GM12801 (cell line): ENCODE measurements at regions not wholly inside any gene's neighbourhood (a gene's known extent, or its start where the extent isn't known, plus 50 kb on each side); places are given as distances from the start of the nearest gene placed in this dataset.

Experiments
- TF ChIP-seq, protein P1 (sequence below): IDR thresholded peaks from one replicate; pipeline ENCODE4 v1.5.1; 2011; ENCODE audit warnings: control low read depth; ENCODE audit not compliant: insufficient read length; ENCODE audit errors: extremely low read depth

DNA sequence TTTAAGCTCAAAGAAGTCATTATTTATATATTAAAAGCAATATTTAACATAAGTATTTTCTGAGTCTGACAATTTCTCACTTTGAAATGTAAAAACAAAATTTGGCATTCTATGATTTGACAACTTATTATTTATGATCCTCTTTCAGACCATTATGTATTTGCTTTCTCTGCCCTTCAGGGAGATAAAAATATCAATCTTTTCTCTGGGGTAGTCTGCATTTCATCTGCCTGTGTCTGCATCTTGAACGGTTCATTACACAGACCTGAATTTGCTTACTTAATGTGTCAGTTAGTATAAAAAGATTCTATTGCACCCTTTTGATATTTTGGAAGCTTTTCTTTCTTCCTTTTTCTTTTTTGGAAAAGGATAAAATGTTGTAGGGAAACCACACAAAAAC is 354.0 kb upstream of the RGS17 start:
- TF ChIP-seq, protein P1, sequence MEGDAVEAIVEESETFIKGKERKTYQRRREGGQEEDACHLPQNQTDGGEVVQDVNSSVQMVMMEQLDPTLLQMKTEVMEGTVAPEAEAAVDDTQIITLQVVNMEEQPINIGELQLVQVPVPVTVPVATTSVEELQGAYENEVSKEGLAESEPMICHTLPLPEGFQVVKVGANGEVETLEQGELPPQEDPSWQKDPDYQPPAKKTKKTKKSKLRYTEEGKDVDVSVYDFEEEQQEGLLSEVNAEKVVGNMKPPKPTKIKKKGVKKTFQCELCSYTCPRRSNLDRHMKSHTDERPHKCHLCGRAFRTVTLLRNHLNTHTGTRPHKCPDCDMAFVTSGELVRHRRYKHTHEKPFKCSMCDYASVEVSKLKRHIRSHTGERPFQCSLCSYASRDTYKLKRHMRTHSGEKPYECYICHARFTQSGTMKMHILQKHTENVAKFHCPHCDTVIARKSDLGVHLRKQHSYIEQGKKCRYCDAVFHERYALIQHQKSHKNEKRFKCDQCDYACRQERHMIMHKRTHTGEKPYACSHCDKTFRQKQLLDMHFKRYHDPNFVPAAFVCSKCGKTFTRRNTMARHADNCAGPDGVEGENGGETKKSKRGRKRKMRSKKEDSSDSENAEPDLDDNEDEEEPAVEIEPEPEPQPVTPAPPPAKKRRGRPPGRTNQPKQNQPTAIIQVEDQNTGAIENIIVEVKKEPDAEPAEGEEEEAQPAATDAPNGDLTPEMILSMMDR = no peak

DNA sequence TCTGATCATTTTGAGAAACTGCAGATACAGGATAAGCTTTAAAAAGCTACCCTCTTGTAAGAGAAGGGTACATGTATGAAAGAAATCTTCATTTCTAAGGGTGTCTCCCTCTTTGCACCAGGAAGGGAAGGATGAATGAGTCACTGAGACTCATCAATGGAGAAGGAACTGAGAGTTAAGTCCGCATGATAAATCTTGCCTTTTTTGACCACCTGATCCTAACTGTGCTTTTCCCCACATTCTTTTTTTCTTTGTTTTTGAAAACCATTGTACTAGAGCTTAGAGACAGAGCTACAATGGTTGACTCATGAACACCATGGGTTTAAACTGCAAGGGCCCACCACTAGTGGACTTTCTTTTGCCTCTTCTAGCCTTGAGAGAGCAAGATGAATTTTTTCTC is 353.0 kb upstream of the RGS17 start:
- TF ChIP-seq, protein P1 = no peak

DNA sequence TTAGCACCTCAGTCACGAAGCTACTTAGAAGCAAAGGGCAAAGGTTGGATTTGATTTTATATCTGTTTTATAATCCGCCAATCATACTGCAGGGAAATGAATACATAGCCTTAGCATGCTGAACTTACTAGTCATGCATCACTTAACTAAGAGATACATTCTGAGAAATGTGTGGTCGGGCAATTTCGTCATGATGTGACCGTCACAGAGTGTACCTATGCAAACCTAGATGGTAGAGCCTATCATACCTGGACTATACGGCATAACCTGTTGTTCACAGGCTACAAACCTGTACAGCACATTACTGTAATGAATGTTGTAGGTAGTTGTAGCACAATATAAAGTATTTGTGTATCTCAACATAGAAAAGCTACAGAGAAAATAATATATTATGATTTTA is 345.2 kb upstream of the RGS17 start:
- TF ChIP-seq, protein P1 = no peak

DNA sequence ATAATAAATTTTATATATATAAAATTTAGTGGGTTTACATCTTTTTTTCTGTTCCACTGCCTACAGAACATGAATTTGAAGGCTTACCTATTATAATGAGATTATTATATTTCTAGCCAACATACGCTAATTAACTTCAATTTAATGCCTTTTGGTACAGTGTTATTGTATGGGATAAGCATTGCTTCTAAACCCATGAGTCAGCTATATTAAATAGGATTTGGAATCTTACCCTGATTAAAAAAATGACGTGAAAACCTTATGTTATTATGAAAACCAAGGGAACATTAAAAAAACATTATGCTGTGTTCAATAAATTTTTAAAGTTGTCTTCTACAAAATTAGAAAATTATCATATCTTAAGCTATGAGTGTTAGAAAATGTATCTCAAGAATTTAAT is 334.0 kb upstream of the RGS17 start:
- TF ChIP-seq, protein P1 = no peak

DNA sequence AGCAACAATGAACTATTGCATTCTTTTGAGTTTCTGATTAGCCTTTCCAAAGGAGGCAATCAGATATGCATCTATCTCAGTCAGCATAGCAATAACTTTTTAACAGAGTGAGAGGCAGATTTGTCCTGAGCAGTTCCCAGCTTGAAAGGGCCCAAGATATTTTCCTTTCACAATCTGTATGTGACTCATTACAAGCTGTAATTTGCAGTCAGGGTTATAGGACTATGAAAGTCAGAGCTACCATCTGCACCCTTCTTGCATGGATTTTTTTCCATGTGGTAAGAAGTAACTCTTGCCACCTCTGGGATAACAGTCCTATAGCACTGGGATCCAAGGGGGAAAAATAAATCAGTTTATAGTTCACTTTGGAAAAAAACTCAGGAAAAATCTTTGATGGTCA is 318.2 kb upstream of the RGS17 start:
- TF ChIP-seq, protein P1 = no peak

DNA sequence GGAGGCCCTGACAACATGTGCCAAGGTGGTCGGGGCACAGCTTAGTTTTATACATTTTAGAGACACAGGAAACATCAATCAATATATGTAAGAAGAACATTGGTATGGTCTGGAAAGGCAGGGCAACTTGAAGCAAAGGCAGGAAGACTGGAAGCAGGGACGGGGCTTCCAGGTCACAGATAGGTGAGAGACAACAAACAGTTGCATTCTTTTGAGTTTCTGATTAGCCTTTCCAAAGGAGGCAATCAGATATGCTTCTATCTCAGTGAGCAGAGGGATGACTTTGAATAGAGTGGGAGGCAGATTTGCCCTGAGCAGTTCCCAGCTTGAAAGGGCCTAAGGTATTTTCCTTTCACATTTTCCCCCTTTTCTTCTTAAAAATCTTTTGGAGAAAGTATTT is 311.0 kb upstream of the RGS17 start:
- TF ChIP-seq, protein P1 = no peak

DNA sequence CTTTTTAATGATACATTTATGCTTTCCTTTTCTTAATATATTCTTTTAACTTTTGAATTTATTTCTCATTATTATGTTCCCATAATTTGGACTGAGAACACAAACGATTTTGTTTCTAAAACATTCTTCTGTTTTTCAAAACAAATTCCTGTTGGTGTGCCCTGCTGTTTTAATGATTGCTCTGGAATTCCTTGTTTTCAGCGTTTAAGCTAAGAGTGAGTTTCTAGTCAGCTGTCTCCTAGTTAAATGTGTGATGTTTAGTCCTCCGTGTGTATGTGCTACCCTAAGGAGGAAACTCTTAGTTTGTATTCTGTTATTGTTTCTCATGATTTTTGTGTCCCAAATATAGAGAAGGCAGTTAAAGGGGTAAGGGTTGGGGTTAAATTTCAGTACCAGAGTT is 306.1 kb upstream of the RGS17 start:
- TF ChIP-seq, protein P1 = no peak

DNA sequence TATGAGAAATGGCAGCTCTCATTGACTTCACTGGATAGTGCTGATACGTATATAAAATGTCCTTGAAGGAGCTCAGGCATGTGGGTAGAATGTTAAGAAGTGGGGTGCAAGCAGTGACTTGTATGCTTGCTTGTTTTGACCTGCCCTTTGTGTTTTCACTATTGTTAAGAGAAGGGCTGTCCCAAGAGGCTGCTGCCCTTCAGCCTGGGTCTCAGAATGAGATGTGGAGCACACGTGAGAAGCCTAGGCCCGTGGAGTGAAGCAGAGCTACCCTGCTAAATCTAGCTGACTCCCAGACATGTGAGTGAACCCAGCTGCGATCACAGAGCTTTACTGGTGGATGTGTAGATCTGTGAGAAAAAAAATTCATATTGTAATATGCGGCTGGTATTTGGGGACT is 305.3 kb upstream of the RGS17 start:
- TF ChIP-seq, protein P1 = no peak
